ENCODE measurements at regions not wholly inside any gene's neighbourhood (a gene's known extent, or its start where the extent isn't known, plus 50 kb on each side); places are given as distances from the start of the nearest gene placed in this dataset.

GRCh38 chr6:14235653-14236356, 118.2 kb downstream of the CD83 start (continued):
- TF ChIP-seq E2F4 (IDR thresholded peaks at IDR 0.05; ENCODE audit: low read depth, low read length) (no peak), LARP7 (IDR thresholded peaks at IDR 0.05) (no peak), BCLAF1 (IDR thresholded peaks at IDR 0.05) (no peak)

- no peak overlapping the region for H3K4me3 ChIP-seq
- no peaks in the 10 kb centered on the region for H4K20me1 ChIP-seq (ENCODE audit: control insufficient read depth, insufficient read depth)
- BruUV-seq (replicated peaks) = no TSS peak
- H2AFZ ChIP-seq (ENCODE audit: control insufficient read depth, low read depth, low read length) = no peak overlapping the region
- H3K9me3 ChIP-seq (replicated peaks; ENCODE audit: control insufficient read depth, insufficient read depth, low read length) = no peaks in the 10 kb centered on the region
- DNase-seq (ENCODE audit: low read depth, low spot score) (no peak), FAIRE-seq (no peak), ATAC-seq (no peak)
- peaks cover 10% of the 10 kb centered on the region for H3K4me1 ChIP-seq (ENCODE audit: control insufficient read depth, insufficient read depth, low read length)
- ChIA-PET POLR2A (no interaction called here), SMC1A (ENCODE audit: uncharacterized antibody, unreplicated experiment) (interaction anchor here (0.8 kb wide), 1 partner anchor 17 kb away, joined by 3 read pairs; no protein-coding TSS in a partner anchor), RAD21 (ENCODE audit: unreplicated experiment) (no interaction called here), CTCF (no interaction called here)
- no peak overlapping the region for H3K9ac ChIP-seq (ENCODE audit: control insufficient read depth, insufficient read depth, low read length)
- no peak overlapping the region for H3K27ac ChIP-seq (ENCODE audit: control insufficient read depth, insufficient read depth)
- WGBS (ENCODE audit: insufficient coverage, insufficient replicate concordance, low lambda C conversion rate, missing lambda C conversion rate) = 96% methylated on average over 2 of the region's 2 CpGs
- no peaks in the 10 kb centered on the region for H3K27me3 ChIP-seq (replicated peaks in 1 of 2; ENCODE audit: control insufficient read depth in 2 of 2, insufficient read depth in 2 of 2, low read length in 1 of 2)
- H3K79me2 ChIP-seq (ENCODE audit: control insufficient read depth, insufficient read depth, low read length) = no peaks in the 10 kb centered on the region
- in situ Hi-C loops (cut with MboI) = no loop called here
- H3K4me2 ChIP-seq (ENCODE audit: control insufficient read depth, insufficient read depth) = no peak overlapping the region
- H3K36me3 ChIP-seq (ENCODE audit: control insufficient read depth in 2 of 2, insufficient read depth in 2 of 2, low read length in 1 of 2) = no peaks in the 10 kb centered on the region
- intact Hi-C loops (cut with micrococcal nuclease; ENCODE audit: unreplicated experiment) = no loop called here
- no peak for TF ChIP-seq ZBTB33 (IDR thresholded peaks at IDR 0.05)
- TF ChIP-seq ZNF207 (IDR thresholded peaks at IDR 0.05; ENCODE audit: borderline replicate concordance) = no peak
- no peak for TF ChIP-seq ATF3 (IDR thresholded peaks at IDR 0.05; ENCODE audit: borderline replicate concordance, extremely low read depth, low read depth, low read length)
- TF ChIP-seq TARDBP (IDR thresholded peaks at IDR 0.05; ENCODE audit: borderline replicate concordance) = no peak
- TF ChIP-seq NBN (IDR thresholded peaks at IDR 0.05) = no peak
- no peak for TF ChIP-seq SUPT20H (IDR thresholded peaks at IDR 0.05; ENCODE audit: borderline replicate concordance, control insufficient read depth, low read depth, low read length)
- no peak for TF ChIP-seq SMAD1 (IDR thresholded peaks at IDR 0.05; ENCODE audit: low read depth, partially characterized antibody)
- TF ChIP-seq ZZZ3 (IDR thresholded peaks at IDR 0.05; ENCODE audit: control insufficient read depth, insufficient read length, low read depth) = no peak
- TF ChIP-seq ZNF592 (IDR thresholded peaks at IDR 0.05) = no peak
Observed at GRCh38 chr6:14239097-14239496, 121.5 kb downstream of the CD83 start.

All from GM12878 (cell line).